ENCODE measurements at regions not wholly inside any gene's neighbourhood (a gene's known extent, or its start where the extent isn't known, plus 50 kb on each side); places are given as distances from the start of the nearest gene placed in this dataset.

GRCh38 chr2:195006856-195007255 is 650.2 kb upstream of the SLC39A10 start:
- H2AFZ ChIP-seq (ENCODE audit: low read depth, low read length): no peak overlapping the region
- no peak overlapping the region for H3K4me2 ChIP-seq (ENCODE audit: insufficient read depth, low read length)
- no peaks in the 10 kb centered on the region for H4K20me1 ChIP-seq (replicated peaks; ENCODE audit: control insufficient read depth, extremely low read depth, insufficient read depth, low read length)
- intact Hi-C loops (cut with micrococcal nuclease) (no loop called here), dilution Hi-C loops (cut with MboI; ENCODE audit: extremely low pct_ligation_motif_present, low sequenced_read_pairs) (no loop called here)
- H3K4me1 ChIP-seq (ENCODE audit: control insufficient read depth, extremely low read depth, insufficient read depth, low read length): no peaks in the 10 kb centered on the region
- H3K9me3 ChIP-seq (replicated peaks; ENCODE audit: control insufficient read depth, insufficient read depth, low read length): peaks cover 1% of the 10 kb centered on the region
- CTCF ChIA-PET: no interaction called here
- no peaks in the 10 kb centered on the region for H3K27me3 ChIP-seq (ENCODE audit: control insufficient read depth in 2 of 2, insufficient read depth in 2 of 2, low read length in 2 of 2)
- H3K9ac ChIP-seq (replicated peaks; ENCODE audit: extremely low read depth, insufficient read depth, low read length): no peak overlapping the region
- H3K36me3 ChIP-seq (ENCODE audit: control insufficient read depth in 2 of 2, extremely low read depth in 1 of 2, insufficient read depth in 2 of 2, low read length in 2 of 2): no peaks in the 10 kb centered on the region
- H3K27ac ChIP-seq (ENCODE audit: insufficient read depth, low read depth, low read length): no peak overlapping the region
- POLR2A ChIA-PET: no interaction called here
- no peak for DNase-seq (ENCODE audit: low read depth, low spot score)
- no peaks in the 10 kb centered on the region for H3K9me1 ChIP-seq (replicated peaks; ENCODE audit: control insufficient read depth, extremely low read depth, insufficient read depth, low read length)
- no peak for FAIRE-seq
- H3K4me3 ChIP-seq (replicated peaks in 1 of 3; ENCODE audit: insufficient read depth in 1 of 3, low read depth in 1 of 3, low read length in 3 of 3): no peak overlapping the region
- no peaks in the 10 kb centered on the region for H3K79me2 ChIP-seq (ENCODE audit: control insufficient read depth, insufficient read depth, low read length)
- TF ChIP-seq CTCF (IDR thresholded peaks at IDR 0.05; ENCODE audit: extremely low read depth in 1 of 2, insufficient read depth in 1 of 2, low read depth in 1 of 2, low read length in 2 of 2) (no peak), POLR2A (IDR thresholded peaks at IDR 0.05; ENCODE audit: low read depth, low read length) (no peak), MYC (IDR thresholded peaks at IDR 0.05; ENCODE audit: low read depth, low read length) (no peak), MAX (IDR thresholded peaks at IDR 0.05; ENCODE audit: insufficient read depth, insufficient read length) (no peak), GATA2 (IDR thresholded peaks at IDR 0.05; ENCODE audit: insufficient read depth, insufficient read length, low read depth, low read length) (no peak), FOS (IDR thresholded peaks at IDR 0.05; ENCODE audit: borderline replicate concordance, insufficient read depth, low read length) (no peak), JUN (IDR thresholded peaks at IDR 0.05; ENCODE audit: borderline replicate concordance, insufficient read depth, insufficient read length, low read depth) (no peak), POLR2AphosphoS5 (IDR thresholded peaks at IDR 0.05; ENCODE audit: insufficient read depth, low read depth, low read length) (no peak), EZH2 (IDR thresholded peaks at IDR 0.05; ENCODE audit: borderline replicate concordance, low read depth, low read length, severe bottlenecking) (no peak)
- no TSS peak for BruUV-seq (replicated peaks)

All from endothelial cell of umbilical vein (primary cell).